NCI-H524 treated with DMSO at 0.1 percent for 48 hours (cell line): ENCODE measurements at regions not wholly inside any gene's neighbourhood (a gene's known extent, or its start where the extent isn't known, plus 50 kb on each side); places are given as distances from the start of the nearest gene placed in this dataset.

Experiments
- DNase-seq: peaks from one replicate; lab custom pipeline; 2025; lab: John Stamatoyannopoulos, UW

GRCh38 chr2:104766683-104767082 is 87.2 kb upstream of the POU3F3 start:
- DNase-seq = no peak

GRCh38 chr2:104768694-104769093 is 85.2 kb upstream of the POU3F3 start:
- no peak for DNase-seq

- no peak for DNase-seq
Observed at GRCh38 chr2:104769096-104769495, 84.8 kb upstream of the POU3F3 start.

GRCh38 chr2:104772996-104773395 is 80.9 kb upstream of the POU3F3 start:
- no peak for DNase-seq

GRCh38 chr2:104774631-104775030 is 79.3 kb upstream of the POU3F3 start:
- no peak for DNase-seq

GRCh38 chr2:104777721-104778120 is 76.2 kb upstream of the POU3F3 start:
- no peak for DNase-seq

- no peak for DNase-seq
Observed at GRCh38 chr2:104781151-104781550, 72.8 kb upstream of the POU3F3 start.

GRCh38 chr2:104784264-104784663 is 69.7 kb upstream of the POU3F3 start:
- DNase-seq = no peak

GRCh38 chr2:104786204-104786603 is 67.7 kb upstream of the POU3F3 start:
- DNase-seq = no peak

- no peak for DNase-seq
Observed at GRCh38 chr2:104786821-104787220, 67.1 kb upstream of the POU3F3 start.

- DNase-seq = no peak
Observed at GRCh38 chr2:104787298-104788065, 66.4 kb upstream of the POU3F3 start.

- no peak for DNase-seq
Observed at GRCh38 chr2:104788742-104789455, 65.0 kb upstream of the POU3F3 start.

GRCh38 chr2:104790100-104790811 is 63.7 kb upstream of the POU3F3 start:
- no peak for DNase-seq

GRCh38 chr2:104790901-104791495 is 62.9 kb upstream of the POU3F3 start:
- DNase-seq = no peak

- no peak for DNase-seq
Observed at GRCh38 chr2:104793966-104794365, 59.9 kb upstream of the POU3F3 start.

GRCh38 chr2:104794441-104794840 is 59.5 kb upstream of the POU3F3 start:
- no peak for DNase-seq
